Activated CD4-positive, alpha-beta T cell treated with anti-CD3 and anti-CD28 coated beads, Interleukin-2, amount 50 U/mL, for 48 hours (primary cell): ENCODE measurements at regions not wholly inside any gene's neighbourhood (a gene's known extent, or its start where the extent isn't known, plus 50 kb on each side); places are given as distances from the start of the nearest gene placed in this dataset.

Experiments
- DNase-seq, 2 experiments: peaks; one replicate each; pipeline ENCODE4 v3.0.0-alpha.2; 2020

GRCh38 chr14:22088614-22089342, 415.2 kb upstream of the OR4E1 start:
- no peak for DNase-seq

- DNase-seq: no peak
These were observed 412.5 kb upstream of the OR4E1 start for GRCh38 chr14:22086131-22086530.

- DNase-seq: no peak
These were observed 411.0 kb upstream of the OR4E1 start for GRCh38 chr14:22084393-22085281.

GRCh38 chr14:22081337-22081736, 407.7 kb upstream of the OR4E1 start:
- no peak for DNase-seq

GRCh38 chr14:22079766-22080165, 406.1 kb upstream of the OR4E1 start:
- no peak for DNase-seq

GRCh38 chr14:22073801-22074200, 400.2 kb upstream of the OR4E1 start:
- no peak for DNase-seq

GRCh38 chr14:22071006-22071405, 397.4 kb upstream of the OR4E1 start:
- peak; percentile 22 to 42 for DNase-seq

- DNase-seq: peak; percentile 49 to 55
These were observed 396.7 kb upstream of the OR4E1 start for GRCh38 chr14:22070119-22070982.

- DNase-seq: no peak
These were observed 391.7 kb upstream of the OR4E1 start for GRCh38 chr14:22065347-22065746.

- no peak for DNase-seq
These were observed 385.6 kb upstream of the OR4E1 start for GRCh38 chr14:22059201-22059600.

- no peak for DNase-seq
These were observed 379.2 kb upstream of the OR4E1 start for GRCh38 chr14:22052795-22053194.

- DNase-seq: peak in 1 of 2 experiments; percentile 20
These were observed 373.5 kb upstream of the OR4E1 start for GRCh38 chr14:22047115-22047514.

GRCh38 chr14:22046063-22046462, 372.4 kb upstream of the OR4E1 start:
- DNase-seq: no peak

- no peak for DNase-seq
These were observed 370.6 kb upstream of the OR4E1 start for GRCh38 chr14:22044193-22044592.

- DNase-seq: no peak
These were observed 367.1 kb upstream of the OR4E1 start for GRCh38 chr14:22040781-22041125.

- peak; percentile 36 to 43 for DNase-seq
These were observed 366.5 kb upstream of the OR4E1 start for GRCh38 chr14:22039938-22040780.

- DNase-seq: no peak
These were observed 363.1 kb upstream of the OR4E1 start for GRCh38 chr14:22036541-22037239.

GRCh38 chr14:22026527-22026926, 352.9 kb upstream of the OR4E1 start:
- DNase-seq: no peak

- DNase-seq: no peak
These were observed 352.3 kb upstream of the OR4E1 start for GRCh38 chr14:22025879-22026278.

GRCh38 chr14:22024137-22024536, 350.5 kb upstream of the OR4E1 start:
- no peak for DNase-seq

- no peak for DNase-seq
These were observed 345.3 kb upstream of the OR4E1 start for GRCh38 chr14:22018890-22019289.

- no peak for DNase-seq
These were observed 338.8 kb upstream of the OR4E1 start for GRCh38 chr14:22012452-22012851.
